ENCODE measurements at regions not wholly inside any gene's neighbourhood (a gene's known extent, or its start where the extent isn't known, plus 50 kb on each side); places are given as distances from the start of the nearest gene placed in this dataset.

DNA sequence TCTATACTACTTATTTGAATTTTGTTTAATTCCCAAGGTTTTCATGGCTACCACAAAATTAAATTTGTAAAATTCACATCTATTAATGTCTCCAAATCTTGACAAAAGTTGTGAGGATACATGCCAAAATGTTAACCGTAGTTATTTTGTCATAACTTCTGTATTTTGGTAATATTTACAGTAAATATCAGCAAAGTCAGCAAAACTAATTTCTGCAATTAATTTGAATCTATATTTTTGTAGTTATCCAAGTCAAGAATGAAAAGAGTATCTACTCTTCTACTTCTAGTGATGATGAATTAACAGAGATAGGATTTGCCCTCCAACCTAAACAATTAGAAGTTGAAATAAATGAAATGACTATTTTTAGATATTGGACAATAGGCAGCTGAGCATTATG is 238.9 kb downstream of the CYP26B1 start:
- TF ChIP-seq FOSL2 (IDR thresholded peaks at IDR 0.05; ENCODE audit: borderline replicate concordance, low read depth) (no peak), TCF12 (IDR thresholded peaks at IDR 0.05) (no peak), TEAD4 (IDR thresholded peaks at IDR 0.05; ENCODE audit: borderline replicate concordance, insufficient read depth) (no peak), EP300 (IDR thresholded peaks at IDR 0.05; ENCODE audit: borderline replicate concordance in 1 of 2, low read depth in 1 of 2, low read length in 1 of 2) (no peak), CTCF (IDR thresholded peaks at IDR 0.05) (no peak), ELF1 (IDR thresholded peaks at IDR 0.05) (no peak), REST (IDR thresholded peaks at IDR 0.05; ENCODE audit: low read depth, low read length) (no peak)
- TF ChIP-seq, protein P1, sequence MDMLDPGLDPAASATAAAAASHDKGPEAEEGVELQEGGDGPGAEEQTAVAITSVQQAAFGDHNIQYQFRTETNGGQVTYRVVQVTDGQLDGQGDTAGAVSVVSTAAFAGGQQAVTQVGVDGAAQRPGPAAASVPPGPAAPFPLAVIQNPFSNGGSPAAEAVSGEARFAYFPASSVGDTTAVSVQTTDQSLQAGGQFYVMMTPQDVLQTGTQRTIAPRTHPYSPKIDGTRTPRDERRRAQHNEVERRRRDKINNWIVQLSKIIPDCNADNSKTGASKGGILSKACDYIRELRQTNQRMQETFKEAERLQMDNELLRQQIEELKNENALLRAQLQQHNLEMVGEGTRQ (IDR thresholded peaks at IDR 0.05; ENCODE audit: borderline replicate concordance, low read depth, low read length), result no peak

Measured in SK-N-SH (cell line).